ENCODE measurements at regions not wholly inside any gene's neighbourhood (a gene's known extent, or its start where the extent isn't known, plus 50 kb on each side); places are given as distances from the start of the nearest gene placed in this dataset.

GRCh38 chr20:58587467-58587866, 63.6 kb upstream of the STX16 start:
- TF ChIP-seq GATA3 (IDR thresholded peaks at IDR 0.05; ENCODE audit: low read depth, low read length) (no peak), GATA2 (IDR thresholded peaks at IDR 0.05; ENCODE audit: low read depth, low read length) (no peak)

All from SH-SY5Y (cell line).